WTC11 (cell line): ENCODE measurements at regions not wholly inside any gene's neighbourhood (a gene's known extent, or its start where the extent isn't known, plus 50 kb on each side); places are given as distances from the start of the nearest gene placed in this dataset.

Experiments used
- CREB1 ChIP-seq: sonication (generic); formaldehyde crosslinking; IDR thresholded peaks from 2 replicates; pipeline ENCODE4 v1.8.0; 2023; ENCODE audit warnings: mild to moderate bottlenecking, missing genetic modification reagents
- CREM ChIP-seq: sonication (generic); formaldehyde crosslinking; IDR thresholded peaks from 2 replicates; pipeline ENCODE4 v1.8.1; 2022; ENCODE audit warnings: mild to moderate bottlenecking, missing genetic modification reagents, moderate library complexity
- TEAD4 ChIP-seq: sonication (generic); formaldehyde crosslinking; IDR thresholded peaks from 2 replicates; pipeline ENCODE4 v1.8.0; 2022; ENCODE audit warnings: mild to moderate bottlenecking, missing genetic modification reagents
- ZNF121 ChIP-seq: sonication (generic); formaldehyde crosslinking; IDR thresholded peaks from 2 replicates; pipeline ENCODE4 v1.8.0; 2023; ENCODE audit warnings: missing genetic modification reagents
- TF ChIP-seq, protein P1 (sequence below): sonication (generic); formaldehyde crosslinking; IDR thresholded peaks from 2 replicates; pipeline ENCODE4 v1.8.0; 2022; ENCODE audit warnings: mild to moderate bottlenecking, missing genetic modification reagents
- TF ChIP-seq, protein P2 (sequence below): sonication (generic); formaldehyde crosslinking; IDR thresholded peaks from 2 replicates; pipeline ENCODE4 v1.8.1; 2023; ENCODE audit warnings: mild to moderate bottlenecking, missing genetic modification reagents, moderate library complexity
- TF ChIP-seq, protein P3 (sequence below): sonication (generic); formaldehyde crosslinking; IDR thresholded peaks from 2 replicates; pipeline ENCODE4 v1.8.0; 2023; ENCODE audit warnings: missing genetic modification reagents
- TF ChIP-seq, protein P4 (sequence below): fragments of 200-600 bp; IDR thresholded peaks from 2 replicates; pipeline ENCODE4 v1.8.0; 2022; ENCODE audit warnings: antibody characterized with exemption

DNA sequence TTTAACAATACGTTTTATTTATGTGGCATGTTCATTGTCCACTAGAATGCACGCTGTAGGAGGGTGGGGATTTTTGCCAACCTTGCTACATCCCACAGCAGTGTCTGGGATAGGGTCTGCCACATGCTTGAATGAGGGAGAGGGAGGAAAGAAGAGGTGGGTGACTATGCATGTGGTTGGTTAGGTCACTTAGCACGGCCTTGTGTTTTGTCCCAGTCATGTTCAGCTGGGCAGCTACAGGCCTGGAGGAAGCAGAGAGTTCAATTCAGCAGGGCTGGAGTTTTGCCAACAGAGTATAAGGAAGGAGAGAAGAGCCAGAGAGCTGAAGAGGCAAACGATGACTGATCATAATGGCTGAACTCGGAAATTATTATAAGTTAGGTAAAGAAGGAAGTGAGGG lies 268.4 kb upstream of the NSMCE3 start:
- TF ChIP-seq, protein P1, sequence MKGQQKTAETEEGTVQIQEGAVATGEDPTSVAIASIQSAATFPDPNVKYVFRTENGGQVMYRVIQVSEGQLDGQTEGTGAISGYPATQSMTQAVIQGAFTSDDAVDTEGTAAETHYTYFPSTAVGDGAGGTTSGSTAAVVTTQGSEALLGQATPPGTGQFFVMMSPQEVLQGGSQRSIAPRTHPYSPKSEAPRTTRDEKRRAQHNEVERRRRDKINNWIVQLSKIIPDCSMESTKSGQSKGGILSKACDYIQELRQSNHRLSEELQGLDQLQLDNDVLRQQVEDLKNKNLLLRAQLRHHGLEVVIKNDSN, result no peak
- TF ChIP-seq, protein P2, sequence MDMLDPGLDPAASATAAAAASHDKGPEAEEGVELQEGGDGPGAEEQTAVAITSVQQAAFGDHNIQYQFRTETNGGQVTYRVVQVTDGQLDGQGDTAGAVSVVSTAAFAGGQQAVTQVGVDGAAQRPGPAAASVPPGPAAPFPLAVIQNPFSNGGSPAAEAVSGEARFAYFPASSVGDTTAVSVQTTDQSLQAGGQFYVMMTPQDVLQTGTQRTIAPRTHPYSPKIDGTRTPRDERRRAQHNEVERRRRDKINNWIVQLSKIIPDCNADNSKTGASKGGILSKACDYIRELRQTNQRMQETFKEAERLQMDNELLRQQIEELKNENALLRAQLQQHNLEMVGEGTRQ, result no peak
- TF ChIP-seq, protein P3, sequence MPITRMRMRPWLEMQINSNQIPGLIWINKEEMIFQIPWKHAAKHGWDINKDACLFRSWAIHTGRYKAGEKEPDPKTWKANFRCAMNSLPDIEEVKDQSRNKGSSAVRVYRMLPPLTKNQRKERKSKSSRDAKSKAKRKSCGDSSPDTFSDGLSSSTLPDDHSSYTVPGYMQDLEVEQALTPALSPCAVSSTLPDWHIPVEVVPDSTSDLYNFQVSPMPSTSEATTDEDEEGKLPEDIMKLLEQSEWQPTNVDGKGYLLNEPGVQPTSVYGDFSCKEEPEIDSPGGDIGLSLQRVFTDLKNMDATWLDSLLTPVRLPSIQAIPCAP (CRISPR knock-in tag), result no peak
- TF ChIP-seq, protein P4, sequence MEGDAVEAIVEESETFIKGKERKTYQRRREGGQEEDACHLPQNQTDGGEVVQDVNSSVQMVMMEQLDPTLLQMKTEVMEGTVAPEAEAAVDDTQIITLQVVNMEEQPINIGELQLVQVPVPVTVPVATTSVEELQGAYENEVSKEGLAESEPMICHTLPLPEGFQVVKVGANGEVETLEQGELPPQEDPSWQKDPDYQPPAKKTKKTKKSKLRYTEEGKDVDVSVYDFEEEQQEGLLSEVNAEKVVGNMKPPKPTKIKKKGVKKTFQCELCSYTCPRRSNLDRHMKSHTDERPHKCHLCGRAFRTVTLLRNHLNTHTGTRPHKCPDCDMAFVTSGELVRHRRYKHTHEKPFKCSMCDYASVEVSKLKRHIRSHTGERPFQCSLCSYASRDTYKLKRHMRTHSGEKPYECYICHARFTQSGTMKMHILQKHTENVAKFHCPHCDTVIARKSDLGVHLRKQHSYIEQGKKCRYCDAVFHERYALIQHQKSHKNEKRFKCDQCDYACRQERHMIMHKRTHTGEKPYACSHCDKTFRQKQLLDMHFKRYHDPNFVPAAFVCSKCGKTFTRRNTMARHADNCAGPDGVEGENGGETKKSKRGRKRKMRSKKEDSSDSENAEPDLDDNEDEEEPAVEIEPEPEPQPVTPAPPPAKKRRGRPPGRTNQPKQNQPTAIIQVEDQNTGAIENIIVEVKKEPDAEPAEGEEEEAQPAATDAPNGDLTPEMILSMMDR, result no peak
- no peak for TF ChIP-seq ZNF121 (CRISPR knock-in tag)
- TF ChIP-seq TEAD4, result no peak
- TF ChIP-seq CREM, result no peak
- TF ChIP-seq CREB1 (CRISPR knock-in tag), result no peak
